GM19193 (cell line): ENCODE measurements at regions not wholly inside any gene's neighbourhood (a gene's known extent, or its start where the extent isn't known, plus 50 kb on each side); places are given as distances from the start of the nearest gene placed in this dataset.

Experiments used
- POLR2A ChIP-seq: IDR thresholded peaks from 4 replicates; pipeline ENCODE4 v1.6.1; 2011; ENCODE audit not compliant: insufficient read depth, insufficient read length; ENCODE audit errors: extremely low read depth

DNA sequence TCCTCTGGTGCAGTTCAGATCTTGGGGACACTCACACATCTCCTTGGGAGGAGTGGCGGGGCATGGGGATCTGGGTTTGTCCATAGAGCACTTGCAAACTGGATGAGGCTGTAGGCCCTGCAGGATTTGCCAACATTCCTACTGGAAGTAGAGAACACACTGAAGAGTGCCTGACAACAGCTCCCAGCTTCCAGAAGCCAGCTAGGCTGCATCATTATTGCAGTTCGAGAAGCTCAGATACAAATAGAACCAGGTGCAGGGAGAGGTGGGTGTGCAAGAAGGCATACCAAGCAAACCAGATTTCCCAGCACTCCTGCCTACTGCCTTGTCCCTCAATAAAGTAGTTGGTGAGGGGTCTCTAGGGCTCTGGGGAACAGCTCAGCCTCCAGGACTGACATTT lies 52.5 kb downstream of the RHOB start:
- TF ChIP-seq POLR2A = no peak

DNA sequence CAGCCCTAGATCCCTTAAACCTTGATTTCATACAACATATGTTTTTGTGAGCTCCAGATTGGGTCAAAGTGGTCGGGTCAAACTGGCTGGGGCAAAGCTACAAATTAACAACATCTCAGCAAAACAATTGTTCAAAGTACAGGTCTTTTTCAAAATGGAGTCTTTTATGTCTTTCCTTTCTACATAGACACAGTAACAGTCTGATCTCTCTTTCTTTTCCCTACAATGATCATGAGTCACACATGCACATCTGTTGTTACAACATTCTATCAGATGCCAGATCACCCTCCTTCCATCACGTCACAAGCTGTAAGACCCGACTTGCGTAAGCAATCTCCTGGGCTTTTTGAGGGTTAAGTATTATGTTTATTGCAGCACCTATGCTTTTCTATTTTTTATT lies 55.1 kb downstream of the RHOB start:
- TF ChIP-seq POLR2A = no peak

DNA sequence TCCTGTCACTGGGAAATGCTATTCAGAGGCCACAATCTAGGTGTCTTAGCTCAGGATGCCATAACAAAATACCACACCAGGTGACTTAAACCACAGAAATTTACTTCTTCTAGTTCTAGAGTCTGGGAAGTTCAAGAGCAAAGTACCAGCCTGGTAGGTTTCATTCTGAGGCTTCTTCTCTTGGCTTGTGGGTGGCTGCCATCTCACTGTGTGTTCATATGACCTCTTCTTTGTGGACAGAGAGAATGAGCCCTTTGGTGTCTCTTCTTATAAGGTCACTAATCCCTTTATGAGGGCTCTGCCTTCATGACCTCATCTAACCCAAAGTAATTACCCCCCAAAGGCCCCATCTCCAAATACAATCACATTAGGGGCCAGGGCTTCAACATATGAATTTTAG lies 57.3 kb downstream of the RHOB start:
- no peak for TF ChIP-seq POLR2A

DNA sequence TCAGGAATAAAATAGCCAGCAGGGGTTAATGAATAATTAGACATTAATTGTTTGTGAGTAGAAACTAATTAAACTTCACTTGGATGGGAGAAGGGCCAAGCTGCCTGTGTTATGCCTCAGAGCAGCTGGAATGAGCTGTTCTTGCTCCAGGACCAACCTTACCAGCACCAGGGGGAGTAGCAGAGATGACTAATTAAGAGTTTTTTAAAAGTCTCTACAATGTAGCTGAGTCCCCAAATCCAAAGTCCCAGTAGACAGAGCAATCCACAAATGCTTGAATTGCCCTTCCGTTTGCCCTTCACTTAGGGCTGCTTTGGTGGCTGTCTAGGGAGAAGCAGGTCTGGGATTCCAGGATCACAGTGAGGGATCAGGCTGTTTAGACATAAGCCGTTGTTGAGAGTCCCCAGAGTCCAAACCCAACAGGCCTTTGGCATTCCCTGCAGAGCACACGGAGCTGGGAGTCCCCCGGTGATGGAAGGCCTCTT lies 59.4 kb downstream of the RHOB start:
- no peak for TF ChIP-seq POLR2A

DNA sequence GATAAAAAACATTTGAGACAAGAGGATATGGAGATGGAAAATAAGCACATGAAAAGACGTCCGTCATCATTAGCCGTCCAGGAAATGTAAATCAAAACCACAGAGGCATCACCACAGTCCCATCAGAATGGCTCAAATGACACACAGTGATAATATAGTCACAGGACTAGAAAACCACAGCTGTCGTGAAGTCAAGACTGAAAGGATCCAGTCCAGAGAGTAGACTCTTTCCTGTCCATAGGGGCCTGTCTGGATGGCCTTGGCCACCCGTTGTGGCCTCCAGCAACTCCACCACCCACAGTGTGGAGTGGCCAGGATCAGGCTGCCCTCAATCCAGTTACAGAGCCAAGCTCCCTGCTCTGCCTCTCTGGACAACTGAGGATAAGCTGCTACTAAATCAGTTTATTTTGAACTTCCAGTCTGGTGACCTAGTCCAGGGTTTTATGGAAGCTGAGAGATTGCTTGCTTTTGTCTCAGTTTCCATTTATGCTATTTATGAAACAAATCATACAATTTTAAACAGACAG lies 60.4 kb downstream of the RHOB start:
- no peak for TF ChIP-seq POLR2A

DNA sequence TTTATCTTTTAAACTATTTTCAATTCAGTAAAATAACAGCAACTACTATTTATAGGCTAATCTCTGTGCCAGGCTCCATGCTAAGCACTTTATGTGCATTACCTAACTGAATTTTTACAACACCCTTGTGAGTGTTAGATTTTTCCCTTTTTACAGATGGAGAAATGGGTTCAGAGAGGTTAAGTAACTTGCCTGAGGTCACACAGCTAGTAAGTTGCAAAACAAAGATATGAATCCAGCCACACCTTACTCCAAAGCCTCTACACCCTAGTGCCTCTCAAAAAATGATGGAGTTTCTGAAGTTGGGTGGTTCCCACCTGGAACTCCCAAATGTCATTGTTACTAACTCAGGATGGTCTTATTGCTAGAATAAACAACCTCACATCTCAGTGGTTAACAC lies 60.8 kb downstream of the RHOB start:
- no peak for TF ChIP-seq POLR2A

DNA sequence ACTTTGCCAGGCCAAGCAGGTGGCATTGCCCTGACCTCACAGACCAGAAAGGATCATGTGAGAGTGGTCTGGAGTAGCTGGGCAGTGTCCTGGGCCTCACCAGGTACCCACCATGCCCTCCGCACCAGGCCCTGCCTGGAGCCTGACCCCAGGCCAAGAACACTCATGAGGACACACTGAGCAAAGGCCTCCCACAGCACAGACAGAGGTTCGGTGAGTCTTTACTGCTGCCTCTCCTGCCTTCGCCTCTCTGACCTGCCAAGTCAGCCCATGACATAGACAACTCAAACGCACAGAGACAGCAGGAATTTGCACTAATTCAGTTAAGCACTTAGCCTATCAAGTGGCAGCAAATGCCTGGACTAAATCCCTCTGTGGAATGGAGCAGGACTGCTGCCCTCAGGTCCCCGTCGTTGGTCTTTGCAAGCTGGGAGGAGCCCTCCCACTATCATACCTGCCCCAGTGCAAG lies 62.5 kb downstream of the RHOB start:
- no peak for TF ChIP-seq POLR2A

DNA sequence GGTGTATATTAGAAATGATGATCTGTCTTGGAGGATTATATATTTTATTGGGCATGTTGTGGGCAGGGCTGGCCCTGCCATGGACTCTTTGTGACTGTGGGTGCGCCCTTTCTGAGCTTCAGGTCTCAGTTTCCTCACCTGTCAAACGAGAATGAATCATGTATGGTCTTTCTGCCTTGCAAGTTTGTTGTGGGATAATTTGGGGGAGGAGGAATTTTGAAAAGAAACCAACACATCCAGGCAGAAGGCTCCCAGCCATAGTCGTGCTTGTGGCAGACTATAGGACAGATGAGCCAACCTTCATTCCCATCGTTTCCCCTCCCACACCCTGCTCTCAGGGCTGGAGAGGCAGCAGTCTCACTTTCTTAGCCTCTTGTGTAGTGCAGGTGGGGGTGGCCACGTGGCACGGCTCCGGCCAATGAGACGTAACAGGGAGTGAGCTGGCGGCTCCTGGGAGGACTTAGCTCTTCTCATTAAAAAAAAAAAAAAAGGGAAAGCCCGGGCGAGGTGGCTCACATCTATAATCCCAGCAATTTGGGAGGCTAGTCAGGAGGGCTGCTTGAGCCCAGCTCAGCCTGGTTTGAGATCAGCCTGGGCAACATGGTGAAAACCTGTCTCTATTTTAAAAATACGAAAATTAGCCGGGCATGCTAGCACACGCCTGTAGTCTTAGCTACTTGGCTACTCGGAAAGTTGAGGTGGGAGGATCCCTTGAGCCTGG lies 63.1 kb downstream of the RHOB start:
- no peak for TF ChIP-seq POLR2A

DNA sequence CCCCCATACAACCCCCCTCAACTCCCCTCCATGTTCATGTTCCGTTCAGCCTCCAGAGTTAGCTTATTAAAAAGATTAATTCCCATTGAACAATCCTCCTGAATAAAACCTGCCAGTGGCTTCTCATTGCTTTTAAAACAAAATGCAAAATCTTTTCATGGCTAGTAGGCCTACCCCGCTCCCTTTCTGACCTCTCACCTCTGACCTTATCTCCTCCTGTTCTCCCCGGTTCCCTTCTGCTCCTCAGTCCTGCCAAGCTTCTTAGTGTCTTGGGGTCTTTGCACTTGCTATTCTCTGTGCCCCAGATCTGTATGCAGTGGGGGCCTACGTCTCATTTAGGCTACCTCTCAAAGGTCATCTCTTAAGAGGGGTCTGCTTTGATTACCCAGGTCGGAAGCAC lies 64.3 kb downstream of the RHOB start:
- no peak for TF ChIP-seq POLR2A

DNA sequence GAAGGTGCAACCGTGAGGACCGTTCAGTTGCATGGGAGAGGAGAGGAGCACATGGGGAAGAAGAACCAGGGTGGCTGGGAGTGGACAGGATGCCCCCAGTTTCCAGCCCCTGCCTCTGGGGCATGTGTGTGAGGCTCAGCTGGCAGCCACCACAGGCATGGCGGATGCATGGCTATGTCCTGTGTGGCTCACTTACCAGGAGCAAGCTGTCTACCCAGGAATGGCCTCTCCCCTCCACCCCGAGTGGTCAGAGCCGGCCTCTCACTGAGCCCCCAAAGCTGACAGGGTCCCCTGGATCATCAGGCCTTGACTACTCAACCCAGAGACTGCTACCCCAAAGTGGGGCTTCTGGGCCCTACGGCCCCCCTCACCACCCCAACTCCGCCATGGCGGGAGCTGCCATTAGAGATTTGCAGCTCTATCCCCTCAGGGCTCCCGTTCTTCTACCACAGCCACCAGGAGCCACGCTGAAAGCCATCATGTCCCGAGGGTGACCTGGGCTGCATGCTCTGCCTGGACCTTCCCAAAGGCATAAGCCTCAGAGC lies 65.3 kb downstream of the RHOB start:
- no peak for TF ChIP-seq POLR2A

DNA sequence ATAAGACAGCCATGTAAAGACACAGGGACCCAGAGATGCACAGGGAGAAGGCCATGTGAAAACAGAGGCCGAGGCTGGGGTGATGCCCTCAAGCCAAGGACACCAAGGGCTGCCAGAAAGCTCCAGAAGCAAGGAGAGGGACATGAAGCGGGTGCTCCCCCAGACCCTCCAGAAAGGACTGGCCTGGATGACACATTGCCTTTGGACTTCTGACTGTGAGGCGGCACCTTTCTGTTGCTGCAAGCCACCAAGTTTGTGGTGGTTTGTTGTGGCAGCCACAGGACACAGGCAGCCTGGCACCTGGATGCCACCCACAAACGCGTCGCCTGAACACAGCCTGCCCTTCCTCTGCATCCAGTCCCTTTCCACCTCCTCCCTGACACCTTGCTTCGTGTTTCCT lies 67.1 kb downstream of the RHOB start:
- no peak for TF ChIP-seq POLR2A

DNA sequence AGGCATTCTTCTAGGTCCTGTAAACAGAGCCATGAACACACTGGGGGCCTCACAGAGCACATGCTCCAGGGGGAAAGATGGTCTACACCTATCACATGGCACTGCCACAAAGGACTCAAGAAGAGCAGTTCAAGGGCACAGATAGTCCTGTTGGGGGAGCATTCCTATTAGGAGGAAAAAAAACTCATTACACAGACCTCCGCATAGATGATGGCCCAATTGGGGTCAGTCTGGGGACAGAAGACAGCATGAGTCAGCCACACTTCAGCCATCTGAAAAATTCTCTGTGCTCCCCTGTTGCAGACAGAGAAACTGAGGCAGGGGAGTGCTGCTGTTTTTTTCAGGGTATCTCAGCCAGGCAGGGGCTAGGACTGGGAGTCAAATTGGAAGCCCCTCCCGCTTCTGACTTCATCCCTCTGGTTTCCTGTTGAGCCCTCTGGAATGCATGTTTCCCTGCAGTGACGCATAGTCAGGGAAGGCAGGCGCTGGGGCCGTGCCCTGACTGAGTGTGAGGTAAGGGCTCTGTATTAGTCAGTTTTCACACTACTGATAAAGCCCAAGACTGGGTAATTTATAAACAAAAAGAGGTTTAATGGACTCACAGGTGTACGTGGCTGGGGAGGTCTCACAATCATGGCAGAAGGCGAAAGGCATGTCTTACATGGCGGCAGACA lies 67.9 kb downstream of the RHOB start:
- no peak for TF ChIP-seq POLR2A

DNA sequence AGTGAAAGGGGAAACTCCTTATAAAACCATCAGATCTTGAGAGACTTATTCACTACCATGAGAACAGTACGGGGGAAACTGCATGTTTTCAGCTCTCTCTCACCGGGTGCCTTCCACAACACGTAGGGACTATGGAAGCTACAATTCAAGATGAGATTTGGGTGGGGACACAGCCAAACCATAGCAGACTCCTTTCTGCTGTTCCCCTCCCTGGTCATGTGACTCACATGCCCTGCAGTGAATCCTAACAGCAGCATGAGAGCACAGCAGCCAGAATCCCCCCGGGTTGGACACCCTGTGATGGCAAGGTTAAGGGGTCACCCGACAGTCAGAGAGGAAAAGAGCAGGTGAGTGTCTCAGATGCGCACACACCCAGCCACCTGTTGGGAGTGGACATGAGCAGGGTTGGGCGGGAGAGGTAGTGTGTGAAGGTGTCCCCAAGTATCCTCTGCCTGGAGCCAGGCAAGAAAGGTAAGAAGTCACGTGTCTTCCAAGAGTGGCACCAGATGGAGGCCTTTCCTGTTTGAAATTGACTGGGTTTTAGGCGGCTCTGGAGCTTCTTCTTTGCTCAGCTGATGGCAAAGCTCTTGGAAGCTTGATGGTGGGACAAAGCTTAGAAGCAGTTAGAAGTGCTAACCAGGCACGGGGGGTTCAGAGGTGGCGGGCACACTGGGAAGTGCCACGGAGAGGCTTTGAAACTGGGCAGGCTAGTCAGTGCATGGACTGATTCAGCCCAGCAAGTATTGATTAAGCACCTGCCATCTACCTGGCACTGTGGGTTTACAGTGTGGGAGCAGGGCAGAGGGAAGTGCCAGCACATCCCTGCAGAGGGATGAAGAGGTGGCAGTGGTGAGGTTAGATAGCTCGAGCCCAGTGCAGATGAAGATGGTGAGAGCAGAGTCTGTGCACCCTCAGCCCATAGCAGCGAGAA lies 68.7 kb downstream of the RHOB start:
- TF ChIP-seq POLR2A = no peak

DNA sequence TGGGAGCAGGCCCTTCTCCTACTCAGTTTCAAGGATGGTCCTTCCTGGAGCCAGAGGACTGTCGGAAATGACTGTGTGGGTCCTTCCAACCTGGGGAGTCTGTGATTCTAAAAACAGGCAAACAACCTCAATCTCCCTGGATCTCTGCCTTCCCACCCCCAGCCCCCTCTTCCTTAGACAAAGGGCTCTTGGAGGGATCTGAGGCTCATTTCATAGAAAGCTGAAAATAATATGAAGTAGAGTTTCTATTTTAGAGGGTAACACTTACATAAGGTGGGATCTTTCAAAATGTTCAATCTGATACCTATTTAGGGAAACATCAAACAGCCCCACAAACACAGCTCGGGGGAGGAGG lies 69.4 kb downstream of the RHOB start:
- TF ChIP-seq POLR2A = no peak

DNA sequence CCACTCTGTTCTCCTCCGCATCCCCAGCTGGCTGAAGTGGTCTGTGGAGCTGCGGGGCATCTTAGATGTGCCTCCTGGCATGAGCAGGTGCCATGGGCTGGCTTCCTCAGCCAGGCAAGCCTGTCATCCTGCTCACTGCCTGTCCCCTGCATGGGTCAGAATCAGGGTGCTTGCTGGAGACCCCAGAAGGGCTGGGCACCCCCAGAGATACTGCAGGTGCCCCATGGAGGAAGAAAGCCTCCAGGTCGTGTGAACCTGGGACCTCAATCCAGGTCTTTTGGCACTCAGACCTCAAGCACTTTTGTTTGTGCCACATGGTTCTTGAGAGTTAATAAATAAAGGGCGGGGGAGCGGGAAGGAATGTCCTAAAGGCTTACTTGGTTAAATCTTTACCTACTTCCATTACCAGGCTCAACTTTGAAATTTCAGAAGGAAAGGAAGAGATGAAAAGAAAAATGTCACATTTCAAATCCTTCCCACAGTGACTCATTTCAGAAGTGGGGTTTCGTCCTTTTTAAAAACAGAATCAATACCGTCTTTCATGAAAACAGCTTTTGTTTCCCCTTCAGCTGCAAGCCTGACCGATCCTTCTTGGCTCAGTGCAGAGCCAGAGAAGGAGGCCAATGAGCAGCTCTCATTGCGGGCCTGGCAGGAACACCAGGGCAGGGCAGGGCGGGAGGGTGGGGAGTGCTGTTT lies 69.9 kb downstream of the RHOB start:
- TF ChIP-seq POLR2A = no peak

DNA sequence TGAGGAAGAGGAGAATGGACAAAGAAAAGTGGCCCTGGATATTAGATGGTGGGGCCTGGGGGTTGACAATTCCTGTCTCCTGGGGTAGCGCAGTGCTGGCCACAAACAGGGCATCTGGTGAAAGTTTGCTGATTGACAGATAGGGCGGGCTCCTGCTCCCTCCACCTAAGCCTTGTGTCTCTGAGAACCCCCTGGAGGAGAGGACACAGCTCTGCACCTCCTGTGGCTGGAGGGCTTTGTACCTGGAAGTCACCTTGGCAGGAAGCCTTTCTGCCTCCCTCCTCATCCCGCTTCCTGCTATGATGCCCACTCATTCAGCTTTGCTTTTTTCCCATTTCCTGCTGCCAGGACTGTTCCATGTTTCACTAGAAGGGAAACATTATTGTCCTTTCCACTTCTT lies 72.4 kb downstream of the RHOB start:
- no peak for TF ChIP-seq POLR2A
